NK-92 (cell line): ENCODE measurements at regions not wholly inside any gene's neighbourhood (a gene's known extent, or its start where the extent isn't known, plus 50 kb on each side); places are given as distances from the start of the nearest gene placed in this dataset.
"Not testable (repeated sequence)": the region's sequence is repeated elsewhere in the genome, so short reads cannot be mapped to it uniquely, and the experiment has no call there.

ENCODE experiments used
- DNase-seq: peaks from one replicate; lab custom pipeline; 2025; ENCODE audit not compliant: unreplicated experiment; lab: John Stamatoyannopoulos, UW

GRCh38 chr20:50355590-50356524 lies 154.3 kb upstream of the PTPN1 start:
- DNase-seq, result no peak

DNA sequence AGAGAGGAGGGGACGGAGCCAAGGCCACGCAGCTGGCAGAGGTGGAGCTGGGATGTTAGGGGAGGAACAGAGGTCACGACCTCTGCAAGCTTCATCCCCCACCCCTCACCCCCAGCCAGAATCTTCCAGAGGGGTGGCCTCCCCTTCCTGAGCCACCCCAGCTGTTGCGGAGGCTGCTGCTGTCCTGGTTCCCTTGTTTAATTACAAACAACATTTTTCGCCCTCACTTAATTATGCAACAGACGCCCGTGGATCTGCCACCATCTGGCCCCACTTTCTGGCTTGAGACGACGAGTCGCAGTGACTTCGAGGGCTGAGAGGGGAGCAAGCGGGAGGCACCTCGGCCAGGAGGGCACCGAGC lies 153.7 kb upstream of the PTPN1 start:
- DNase-seq, result no peak

DNA sequence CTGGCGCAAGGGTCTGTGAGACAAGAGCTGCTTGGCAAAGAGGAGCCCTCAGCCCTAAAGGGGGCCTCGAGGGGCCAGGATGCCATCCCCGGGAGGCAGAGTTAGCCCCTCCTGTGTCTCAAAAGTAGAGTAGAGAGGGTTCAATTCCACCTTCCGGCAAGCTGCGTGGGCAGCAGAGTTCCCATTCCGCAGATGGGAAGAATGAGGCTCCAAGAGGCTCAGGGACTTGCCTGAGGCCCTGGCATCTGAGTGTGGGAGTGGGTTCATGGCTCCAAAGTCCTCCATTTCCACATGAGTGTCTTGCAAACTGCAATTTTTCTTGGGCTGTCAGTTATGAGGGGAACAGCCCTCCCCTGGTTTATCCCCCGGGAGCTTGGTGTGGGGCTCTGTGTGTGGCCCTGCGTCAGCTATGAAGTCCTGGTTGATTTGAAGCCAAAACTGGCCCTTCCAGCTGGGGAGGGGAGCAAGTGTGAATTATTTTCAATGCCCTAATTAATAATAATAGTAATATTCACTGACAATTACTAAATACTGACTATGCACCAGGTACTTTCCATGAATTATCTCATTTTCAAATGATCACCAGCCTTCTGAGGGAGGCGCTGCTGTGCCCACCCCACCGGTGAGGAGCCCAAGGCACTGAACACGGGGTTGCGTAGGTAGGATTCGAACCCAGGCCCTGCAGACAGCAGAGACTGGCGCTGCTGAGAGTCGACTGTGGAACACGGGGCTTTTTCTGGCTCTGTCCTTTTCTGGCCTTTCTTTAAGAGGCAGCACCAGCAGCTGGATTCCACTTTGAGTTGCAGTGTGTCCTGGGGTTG lies 153.0 kb upstream of the PTPN1 start:
- DNase-seq, result no peak

- DNase-seq, result no peak
These were observed 152.4 kb upstream of the PTPN1 start for GRCh38 chr20:50357783-50358161.

- DNase-seq, result no peak
These were observed 152.0 kb upstream of the PTPN1 start for GRCh38 chr20:50358166-50358565.

GRCh38 chr20:50358971-50359370 lies 151.2 kb upstream of the PTPN1 start:
- no peak for DNase-seq

GRCh38 chr20:50359607-50360217 lies 150.5 kb upstream of the PTPN1 start:
- DNase-seq, result no peak

GRCh38 chr20:50360218-50360672 lies 149.9 kb upstream of the PTPN1 start:
- no peak for DNase-seq

GRCh38 chr20:50360921-50361320 lies 149.3 kb upstream of the PTPN1 start:
- DNase-seq, result no peak

DNA sequence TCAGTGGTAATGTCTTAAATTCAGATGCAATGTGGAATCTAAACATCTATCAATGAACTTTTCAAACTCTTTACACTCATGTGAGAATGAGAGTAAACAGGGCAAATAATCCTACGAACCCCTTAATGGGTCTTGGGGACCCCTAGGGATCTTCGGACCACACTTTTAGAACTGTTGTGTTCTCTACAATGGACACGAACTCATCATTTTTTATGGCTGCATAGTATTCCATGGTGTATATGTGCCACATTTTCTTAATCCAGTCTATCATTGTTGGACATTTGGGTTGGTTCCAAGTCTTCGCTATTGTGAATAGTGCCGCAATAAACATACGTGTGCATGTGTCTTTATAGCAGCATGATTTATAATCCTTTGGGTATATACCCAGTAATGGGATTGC lies 148.0 kb upstream of the PTPN1 start:
- DNase-seq, result not testable (repeated sequence)

DNA sequence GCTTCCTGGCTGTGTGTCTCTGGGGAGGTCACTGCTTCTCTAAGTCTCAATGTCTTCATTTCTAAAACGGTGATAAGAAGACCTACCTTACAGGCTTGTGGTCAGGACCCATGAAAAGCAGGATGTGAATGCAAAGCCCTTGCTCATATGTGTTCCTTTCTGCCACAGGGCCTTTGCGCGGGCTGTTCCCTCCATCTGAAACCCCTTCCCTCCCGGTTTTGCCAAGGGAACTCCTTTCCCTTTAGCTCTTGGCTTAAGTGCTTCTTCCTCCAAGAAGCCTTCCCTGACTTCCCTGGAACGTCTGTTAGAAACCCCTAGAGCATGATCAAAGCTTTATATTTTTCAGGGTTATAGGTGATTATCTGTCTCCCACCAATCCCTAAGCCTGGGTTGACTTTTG lies 147.2 kb upstream of the PTPN1 start:
- no peak for DNase-seq

- DNase-seq, result no peak
These were observed 146.7 kb upstream of the PTPN1 start for GRCh38 chr20:50363479-50363878.

- DNase-seq, result no peak
These were observed 145.6 kb upstream of the PTPN1 start for GRCh38 chr20:50364542-50364941.

- no peak for DNase-seq
These were observed 143.7 kb upstream of the PTPN1 start for GRCh38 chr20:50366270-50367103.

- no peak for DNase-seq
These were observed 143.0 kb upstream of the PTPN1 start for GRCh38 chr20:50367104-50367674.

GRCh38 chr20:50367739-50368375 lies 142.3 kb upstream of the PTPN1 start:
- no peak for DNase-seq

GRCh38 chr20:50368386-50368785 lies 141.8 kb upstream of the PTPN1 start:
- no peak for DNase-seq

GRCh38 chr20:50368813-50369224 lies 141.4 kb upstream of the PTPN1 start:
- DNase-seq, result no peak

DNA sequence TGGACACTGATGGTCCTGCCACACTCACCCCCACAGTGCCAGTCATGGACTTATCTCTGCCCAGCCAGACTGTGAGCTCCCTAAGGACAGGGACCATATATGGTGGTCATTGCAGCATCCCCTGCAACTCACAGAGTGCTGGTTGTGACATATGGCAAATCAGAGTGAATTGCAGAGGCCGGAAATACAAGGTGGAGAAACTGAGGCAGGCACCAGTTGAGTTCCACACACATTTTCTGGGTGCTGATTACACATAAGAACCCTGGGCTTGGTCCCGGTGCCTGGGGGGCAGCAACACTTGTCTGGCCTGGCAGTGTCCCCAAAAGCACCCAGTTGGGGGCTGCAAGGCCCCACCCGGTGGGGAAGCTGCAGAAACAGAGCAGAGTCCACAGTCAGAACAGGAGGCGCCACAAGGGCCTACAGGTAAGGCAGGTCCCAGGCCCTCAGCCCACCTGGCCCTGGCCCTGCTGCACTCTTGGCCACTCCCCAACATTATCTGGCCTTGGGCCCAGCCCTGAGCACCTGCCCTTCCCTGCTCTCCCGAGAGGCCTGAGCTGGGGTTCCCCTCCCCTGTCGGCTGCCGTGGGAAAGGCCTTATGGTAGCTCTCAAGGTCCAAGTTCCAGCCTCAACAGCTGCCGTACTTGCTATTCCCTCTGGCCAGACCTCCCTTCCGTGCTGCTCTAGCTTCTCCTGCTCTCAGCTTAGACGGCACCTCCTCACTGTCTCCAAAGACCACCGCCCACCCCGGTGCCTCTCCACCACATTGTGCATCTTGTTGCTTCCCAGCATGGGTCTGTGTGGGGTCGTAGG lies 140.8 kb upstream of the PTPN1 start:
- no peak for DNase-seq
